HG03159 (cell line): ENCODE measurements at regions not wholly inside any gene's neighbourhood (a gene's known extent, or its start where the extent isn't known, plus 50 kb on each side); places are given as distances from the start of the nearest gene placed in this dataset.

Experiments used
- ATAC-seq: cut with Tn5 transposase; IDR thresholded peaks from one replicate; pipeline ENCODE4 v1.9.1; 2021; ENCODE audit warnings: mild to moderate bottlenecking, moderate library complexity; ENCODE audit not compliant: unreplicated experiment

- ATAC-seq: no peak
Measured at GRCh38 chr7:42400211-42400772, 163.3 kb upstream of the GLI3 start.

- no peak for ATAC-seq
Measured at GRCh38 chr7:42395607-42396006, 158.6 kb upstream of the GLI3 start.

- no peak for ATAC-seq
Measured at GRCh38 chr7:42392826-42393225, 155.8 kb upstream of the GLI3 start.

- ATAC-seq: no peak
Measured at GRCh38 chr7:42389697-42390096, 152.7 kb upstream of the GLI3 start.

GRCh38 chr7:42385912-42386311 is 148.9 kb upstream of the GLI3 start:
- no peak for ATAC-seq

- no peak for ATAC-seq
Measured at GRCh38 chr7:42381161-42381560, 144.2 kb upstream of the GLI3 start.

- no peak for ATAC-seq
Measured at GRCh38 chr7:42380401-42380800, 143.4 kb upstream of the GLI3 start.

GRCh38 chr7:42378149-42378548 is 141.1 kb upstream of the GLI3 start:
- ATAC-seq: no peak

- no peak for ATAC-seq
Measured at GRCh38 chr7:42373285-42373684, 136.3 kb upstream of the GLI3 start.

- ATAC-seq: no peak
Measured at GRCh38 chr7:42372479-42372878, 135.5 kb upstream of the GLI3 start.

GRCh38 chr7:42359946-42360345 is 122.9 kb upstream of the GLI3 start:
- no peak for ATAC-seq

- no peak for ATAC-seq
Measured at GRCh38 chr7:42351316-42351935, 114.4 kb upstream of the GLI3 start.

- ATAC-seq: no peak
Measured at GRCh38 chr7:42350801-42351200, 113.8 kb upstream of the GLI3 start.

- no peak for ATAC-seq
Measured at GRCh38 chr7:42348631-42349030, 111.6 kb upstream of the GLI3 start.

- ATAC-seq: no peak
Measured at GRCh38 chr7:42348071-42348470, 111.1 kb upstream of the GLI3 start.

GRCh38 chr7:42347616-42348015 is 110.6 kb upstream of the GLI3 start:
- ATAC-seq: no peak

GRCh38 chr7:42345478-42346299 is 108.7 kb upstream of the GLI3 start:
- no peak for ATAC-seq

- no peak for ATAC-seq
Measured at GRCh38 chr7:42344198-42344755, 107.3 kb upstream of the GLI3 start.

- ATAC-seq: no peak
Measured at GRCh38 chr7:42342381-42342780, 105.4 kb upstream of the GLI3 start.

GRCh38 chr7:42340436-42340835 is 103.4 kb upstream of the GLI3 start:
- no peak for ATAC-seq

GRCh38 chr7:42338916-42339540 is 102.0 kb upstream of the GLI3 start:
- ATAC-seq: no peak
